TTC549 (cell line): ENCODE measurements at regions not wholly inside any gene's neighbourhood (a gene's known extent, or its start where the extent isn't known, plus 50 kb on each side); places are given as distances from the start of the nearest gene placed in this dataset.

Experiments
- FAIRE-seq: peaks from 2 replicates; lab custom pipeline; 2012; peaks lifted over from hg19 to GRCh38; lab: Jason Lieb, UNC

GRCh38 chr12:77347017-77347416, 281.6 kb upstream of the E2F7 start:
- no peak for FAIRE-seq

GRCh38 chr12:77345336-77345735, 280.0 kb upstream of the E2F7 start:
- no peak for FAIRE-seq

- FAIRE-seq: no peak
These were observed 279.3 kb upstream of the E2F7 start for GRCh38 chr12:77344651-77345050.

- no peak for FAIRE-seq
These were observed 277.9 kb upstream of the E2F7 start for GRCh38 chr12:77343291-77343690.

- FAIRE-seq: no peak
These were observed 276.9 kb upstream of the E2F7 start for GRCh38 chr12:77342253-77342652.

GRCh38 chr12:77339610-77340009, 274.2 kb upstream of the E2F7 start:
- no peak for FAIRE-seq

GRCh38 chr12:77337362-77337761, 272.0 kb upstream of the E2F7 start:
- FAIRE-seq: no peak

- no peak for FAIRE-seq
These were observed 269.4 kb upstream of the E2F7 start for GRCh38 chr12:77334806-77335205.

GRCh38 chr12:77328326-77328725, 263.0 kb upstream of the E2F7 start:
- FAIRE-seq: no peak

- no peak for FAIRE-seq
These were observed 260.3 kb upstream of the E2F7 start for GRCh38 chr12:77325511-77326236.

- no peak for FAIRE-seq
These were observed 259.5 kb upstream of the E2F7 start for GRCh38 chr12:77324763-77325468.

GRCh38 chr12:77324416-77324762, 259.0 kb upstream of the E2F7 start:
- FAIRE-seq: no peak

- FAIRE-seq: no peak
These were observed 258.5 kb upstream of the E2F7 start for GRCh38 chr12:77323788-77324415.

- FAIRE-seq: no peak
These were observed 253.8 kb upstream of the E2F7 start for GRCh38 chr12:77319166-77319565.

GRCh38 chr12:77315407-77315806, 250.0 kb upstream of the E2F7 start:
- FAIRE-seq: no peak

GRCh38 chr12:77314378-77315052, 249.1 kb upstream of the E2F7 start:
- FAIRE-seq: no peak

- FAIRE-seq: no peak
These were observed 242.7 kb upstream of the E2F7 start for GRCh38 chr12:77308056-77308455.

GRCh38 chr12:77300811-77301210, 235.4 kb upstream of the E2F7 start:
- FAIRE-seq: no peak

- FAIRE-seq: no peak
These were observed 234.7 kb upstream of the E2F7 start for GRCh38 chr12:77299910-77300669.

GRCh38 chr12:77299001-77299400, 233.6 kb upstream of the E2F7 start:
- FAIRE-seq: no peak

- no peak for FAIRE-seq
These were observed 228.6 kb upstream of the E2F7 start for GRCh38 chr12:77294016-77294415.

- FAIRE-seq: no peak
These were observed 209.6 kb upstream of the E2F7 start for GRCh38 chr12:77274926-77275325.
